IPS DF 6.9 (cell line): ENCODE measurements at regions not wholly inside any gene's neighbourhood (a gene's known extent, or its start where the extent isn't known, plus 50 kb on each side); places are given as distances from the start of the nearest gene placed in this dataset.

Experiments used
- DNase-seq: peaks from one replicate; pipeline ENCODE4 v3.0.0-alpha.2; 2013; ENCODE audit warnings: low read depth, low spot score
- H3K27ac ChIP-seq: one replicate; pipeline ENCODE4 v1.5.1; 2013; ENCODE audit warnings: low read length, control low read depth
- H3K27me3 ChIP-seq: 2 replicates; pipeline ENCODE4 v1.6.1; 2013; ENCODE audit warnings: mild to moderate bottlenecking, low read length; ENCODE audit not compliant: control insufficient read depth, insufficient read depth
- H3K36me3 ChIP-seq: 2 replicates; pipeline ENCODE4 v1.6.1; 2013; ENCODE audit warnings: low read length; ENCODE audit not compliant: control insufficient read depth, insufficient read depth
- H3K4me1 ChIP-seq: 2 replicates; pipeline ENCODE4 v1.6.1; 2013; ENCODE audit warnings: low read length; ENCODE audit not compliant: control insufficient read depth, insufficient read depth
- H3K4me3 ChIP-seq: 2 replicates; pipeline ENCODE4 v1.5.1; 2013; ENCODE audit warnings: mild to moderate bottlenecking, low read length
- H3K9me3 ChIP-seq: 2 replicates; pipeline ENCODE4 v1.6.1; 2013; ENCODE audit warnings: low read length, inconsistent platforms; ENCODE audit not compliant: control insufficient read depth, insufficient read depth
- WGBS: extraction: QIAGEN DNeasy Blood & Tissue Kit; methylation state at CpG from one replicate; pipeline ENCODE4 v1.1.7; 2013; ENCODE audit warnings: mixed read lengths, missing lambda C conversion rate; ENCODE audit not compliant: insufficient read length, insufficient coverage; 5-methylcytosine and 5-hydroxymethylcytosine counted together

DNA sequence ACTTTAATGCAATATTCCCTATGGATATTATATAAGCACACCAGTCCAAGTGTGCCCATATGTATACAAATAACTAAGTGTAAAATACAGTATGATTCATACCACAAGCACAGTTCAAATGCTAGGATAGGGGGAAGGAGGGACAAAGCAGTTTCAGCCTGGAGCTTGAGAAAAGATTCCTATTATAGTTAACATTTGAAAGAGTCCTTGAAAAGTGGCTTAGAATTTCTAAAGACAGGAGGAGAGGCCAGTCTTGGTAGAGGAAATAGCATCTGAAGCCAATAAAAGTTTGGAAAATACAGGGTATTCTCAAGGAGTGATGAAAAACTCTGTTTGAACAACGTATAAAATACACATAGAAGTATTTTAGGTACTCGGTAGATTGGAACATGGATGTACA is 173.4 kb upstream of the CWC22 start:
- no CpG with 5 or more reads among the region's 2 CpGs for WGBS
- no peaks in the 10 kb centered on the region for H3K27me3 ChIP-seq
- DNase-seq = no peak
- no peak overlapping the region for H3K4me3 ChIP-seq
- no peak overlapping the region for H3K27ac ChIP-seq
- H3K36me3 ChIP-seq = no peaks in the 10 kb centered on the region
- no peaks in the 10 kb centered on the region for H3K4me1 ChIP-seq
- no peaks in the 10 kb centered on the region for H3K9me3 ChIP-seq

DNA sequence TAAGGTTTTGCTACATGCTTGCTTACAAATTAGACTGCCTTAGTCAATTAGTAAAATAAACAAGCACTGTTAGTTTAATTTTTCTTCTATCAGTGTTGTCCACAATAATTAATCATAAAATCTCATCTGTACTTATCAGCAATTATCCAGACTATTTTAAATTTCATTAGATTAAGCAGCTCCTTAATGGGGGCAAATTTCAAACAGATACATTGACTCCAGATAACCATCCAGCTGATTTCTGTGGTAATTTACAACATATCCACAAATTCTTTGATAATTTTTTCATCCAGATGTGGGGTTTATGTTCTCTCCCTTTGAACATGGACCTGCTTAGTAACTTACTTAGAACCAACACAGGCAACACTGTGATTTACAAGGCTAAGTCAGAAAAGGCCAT is 170.4 kb upstream of the CWC22 start:
- H3K36me3 ChIP-seq = no peaks in the 10 kb centered on the region
- H3K4me3 ChIP-seq = no peak overlapping the region
- H3K4me1 ChIP-seq = no peaks in the 10 kb centered on the region
- no peak overlapping the region for H3K27ac ChIP-seq
- no peaks in the 10 kb centered on the region for H3K9me3 ChIP-seq
- DNase-seq = no peak
- no peaks in the 10 kb centered on the region for H3K27me3 ChIP-seq

DNA sequence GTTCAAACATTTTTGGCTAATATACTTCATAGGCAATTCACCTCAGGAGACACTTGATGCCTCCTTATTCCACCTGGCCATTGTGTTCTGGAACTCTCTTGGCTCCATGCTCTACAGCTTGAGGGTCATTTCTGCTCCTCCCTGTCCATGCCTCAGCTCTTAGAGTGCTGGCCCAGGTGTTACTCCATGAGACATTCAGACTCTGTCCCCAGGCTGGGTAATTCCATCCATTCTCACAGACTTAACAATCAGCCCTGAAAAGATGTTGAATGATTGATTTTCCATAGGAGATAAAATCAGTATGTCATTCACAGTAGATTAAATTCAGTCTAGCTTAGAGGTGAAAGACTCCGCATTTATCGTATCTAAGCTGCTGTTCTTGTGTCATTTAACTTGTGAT is 168.6 kb upstream of the CWC22 start:
- H3K27ac ChIP-seq = no peak overlapping the region
- no peaks in the 10 kb centered on the region for H3K9me3 ChIP-seq
- no peaks in the 10 kb centered on the region for H3K4me1 ChIP-seq
- no peak for DNase-seq
- H3K27me3 ChIP-seq = no peaks in the 10 kb centered on the region
- no peaks in the 10 kb centered on the region for H3K36me3 ChIP-seq
- WGBS = no CpG with 5 or more reads among the region's 2 CpGs
- H3K4me3 ChIP-seq = no peak overlapping the region

DNA sequence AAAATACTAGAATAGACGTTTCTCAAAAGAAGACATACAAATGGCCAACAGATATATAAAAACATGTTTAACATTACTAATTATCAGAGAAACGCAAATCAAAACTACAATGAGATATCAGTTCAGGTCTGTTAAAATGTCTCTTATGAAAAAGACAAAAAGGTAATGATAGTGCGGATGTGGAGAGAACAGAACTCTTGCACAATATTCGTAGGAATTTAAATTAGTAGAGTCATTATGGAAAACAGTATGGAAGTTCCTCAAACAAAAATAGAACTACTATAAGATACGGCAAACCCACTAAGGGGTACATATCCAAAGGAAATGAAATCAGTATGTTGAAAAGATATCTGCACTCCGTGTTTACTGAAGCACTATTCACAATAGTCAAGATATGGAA is 167.5 kb upstream of the CWC22 start:
- DNase-seq = no peak
- H3K27me3 ChIP-seq = no peaks in the 10 kb centered on the region
- peaks cover 3% of the 10 kb centered on the region for H3K9me3 ChIP-seq
- H3K4me3 ChIP-seq = no peak overlapping the region
- no peaks in the 10 kb centered on the region for H3K4me1 ChIP-seq
- H3K27ac ChIP-seq = no peak overlapping the region
- H3K36me3 ChIP-seq = no peaks in the 10 kb centered on the region
- WGBS = no CpG with 5 or more reads among the region's 6 CpGs

- Histone ChIP-seq H3K9me3 (peaks cover 5% of the 10 kb centered on the region), H3K4me3 (no peak overlapping the region), H3K4me1 (no peaks in the 10 kb centered on the region), H3K27ac (no peak overlapping the region), H3K27me3 (no peaks in the 10 kb centered on the region), H3K36me3 (no peaks in the 10 kb centered on the region)
- no peak for DNase-seq
Measured at GRCh38 chr2:180169474-180169873, 162.4 kb upstream of the CWC22 start.

DNA sequence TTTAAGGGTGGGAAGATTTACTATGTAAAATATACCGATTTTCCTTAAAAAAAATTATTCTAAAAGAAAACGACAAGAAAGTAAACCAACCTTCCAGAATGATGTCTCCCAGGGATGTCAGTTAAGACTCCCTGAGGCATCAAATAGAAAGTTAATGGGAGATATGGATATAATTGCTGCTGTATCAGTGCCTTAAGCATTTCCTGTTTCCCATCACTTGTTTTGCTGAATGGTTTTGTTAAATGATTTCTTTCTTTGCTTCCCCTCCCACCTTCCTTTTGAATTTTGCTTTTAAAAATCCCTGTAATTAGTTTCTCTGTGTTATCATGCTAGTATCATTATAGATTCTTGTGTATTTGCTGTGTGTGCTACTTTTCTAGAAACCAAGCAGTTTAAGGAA is 154.3 kb upstream of the CWC22 start:
- H3K4me1 ChIP-seq = no peaks in the 10 kb centered on the region
- H3K9me3 ChIP-seq = no peaks in the 10 kb centered on the region
- H3K36me3 ChIP-seq = no peaks in the 10 kb centered on the region
- no peaks in the 10 kb centered on the region for H3K27me3 ChIP-seq
- no CpG with 5 or more reads among the region's 2 CpGs for WGBS
- DNase-seq = no peak
- no peak overlapping the region for H3K27ac ChIP-seq
- H3K4me3 ChIP-seq = no peak overlapping the region

- Histone ChIP-seq H3K4me3 (no peak overlapping the region), H3K4me1 (no peaks in the 10 kb centered on the region), H3K9me3 (no peaks in the 10 kb centered on the region), H3K36me3 (no peaks in the 10 kb centered on the region), H3K27ac (no peak overlapping the region), H3K27me3 (no peaks in the 10 kb centered on the region)
- DNase-seq = no peak
- 100% methylated on average over 1 of the region's 2 CpGs for WGBS
Measured at GRCh38 chr2:180159921-180160320, 152.8 kb upstream of the CWC22 start.

DNA sequence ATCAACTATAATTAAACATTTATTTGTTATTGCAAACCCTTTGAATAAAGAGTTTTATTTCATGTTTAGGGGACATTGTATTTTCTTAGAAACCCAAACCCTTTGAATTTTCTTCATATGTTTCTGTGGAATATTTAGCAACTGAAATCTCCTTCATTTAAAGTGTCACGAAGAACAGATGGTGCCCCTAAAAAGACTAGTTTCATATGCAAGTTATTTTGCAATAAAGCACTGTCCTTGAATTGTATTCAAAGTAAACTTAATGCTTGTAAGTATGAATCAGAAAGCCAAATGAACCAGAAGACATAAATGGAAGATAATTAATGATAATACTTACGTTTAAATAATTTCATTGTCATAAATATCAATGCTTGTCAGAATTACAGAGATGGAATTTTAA is 151.9 kb upstream of the CWC22 start:
- no peaks in the 10 kb centered on the region for H3K36me3 ChIP-seq

GRCh38 chr2:180156651-180157050 is 149.6 kb upstream of the CWC22 start:
- Histone ChIP-seq H3K27ac (no peak overlapping the region), H3K4me3 (no peak overlapping the region), H3K27me3 (no peaks in the 10 kb centered on the region), H3K9me3 (no peaks in the 10 kb centered on the region), H3K36me3 (no peaks in the 10 kb centered on the region), H3K4me1 (no peaks in the 10 kb centered on the region)
- DNase-seq = no peak

More for the DNA sequence above, 151.9 kb upstream of the CWC22 start:
- no peak overlapping the region for H3K27ac ChIP-seq
- WGBS = no CpG with 5 or more reads among the region's 2 CpGs
- H3K4me3 ChIP-seq = no peak overlapping the region
- H3K4me1 ChIP-seq = no peaks in the 10 kb centered on the region
- DNase-seq = no peak
- no peaks in the 10 kb centered on the region for H3K27me3 ChIP-seq
- H3K9me3 ChIP-seq = no peaks in the 10 kb centered on the region

- WGBS = no CpG with 5 or more reads among the region's 1 CpG
- no peak for DNase-seq
- no peaks in the 10 kb centered on the region for H3K4me1 ChIP-seq
Measured at GRCh38 chr2:180150606-180151005, 143.5 kb upstream of the CWC22 start.

GRCh38 chr2:180146541-180146940 is 139.4 kb upstream of the CWC22 start:
- no peaks in the 10 kb centered on the region for H3K9me3 ChIP-seq
- no peak for DNase-seq
- whole genome bisulfite sequencing = no CpG with 5 or more reads among the region's 2 CpGs
- no peak overlapping the region for H3K27ac ChIP-seq
- no peaks in the 10 kb centered on the region for H3K27me3 ChIP-seq
- no peak overlapping the region for H3K4me3 ChIP-seq
- no peaks in the 10 kb centered on the region for H3K4me1 ChIP-seq
- no peaks in the 10 kb centered on the region for H3K36me3 ChIP-seq

More at GRCh38 chr2:180150606-180151005, 143.5 kb upstream of the CWC22 start:
- no peaks in the 10 kb centered on the region for H3K27me3 ChIP-seq
- no peak overlapping the region for H3K4me3 ChIP-seq
- no peaks in the 10 kb centered on the region for H3K36me3 ChIP-seq
- H3K27ac ChIP-seq = no peak overlapping the region
- no peaks in the 10 kb centered on the region for H3K9me3 ChIP-seq
